Panc1 (cell line): ENCODE measurements at regions not wholly inside any gene's neighbourhood (a gene's known extent, or its start where the extent isn't known, plus 50 kb on each side); places are given as distances from the start of the nearest gene placed in this dataset.

Experiments used
- ATAC-seq: fragments of 200-7000 bp; cut with Tn5 transposase; 2 replicates; pipeline ENCODE4 v1.9.1; 2020; ENCODE audit warnings: mild to moderate bottlenecking, moderate library complexity
- BruUV-seq: library from RNA; stranded (reverse); fragments of 400-500 nt; replicated peaks from 2 replicates; lab custom pipeline; 2021; lab: Mats Ljungman, UMichigan
- CTCF ChIA-PET: fragments of 300-600 bp; sonication (Branson Sonifier 250); formaldehyde crosslinking; loops from one replicate; lab custom pipeline; 2022; ENCODE audit warnings: antibody characterized with exemption; lab: Charles Lee
- POLR2A ChIA-PET: fragments of 300-600 bp; sonication (Branson Sonifier 250); formaldehyde crosslinking; loops from one replicate; lab custom pipeline; 2022; ENCODE audit warnings: antibody characterized with exemption; lab: Charles Lee
- DNase-seq: peaks from one replicate; pipeline ENCODE4 v3.0.0-alpha.2; 2010; ENCODE audit warnings: low read depth, low spot score
- H3K27ac ChIP-seq: 2 replicates; pipeline ENCODE4 v1.5.1; 2011; ENCODE audit warnings: mild to moderate bottlenecking, low read length, inconsistent platforms
- H3K27me3 ChIP-seq: fragments of 200-500 bp; sonication (Bioruptor generic); 2 replicates; pipeline ENCODE4 v1.6.0; 2014; ENCODE audit warnings: low read length, inconsistent platforms; ENCODE audit not compliant: control insufficient read depth, insufficient read depth
- H3K36me3 ChIP-seq: fragments of 200-500 bp; sonication (Bioruptor generic); 2 replicates; pipeline ENCODE4 v1.5.1; 2014; ENCODE audit warnings: inconsistent platforms, mild to moderate bottlenecking, low read length, moderate library complexity; ENCODE audit not compliant: control insufficient read depth, insufficient read depth
- H3K4me1 ChIP-seq: 2 replicates; pipeline ENCODE4 v1.5.1; 2011; ENCODE audit warnings: inconsistent platforms, mild to moderate bottlenecking, low read length, moderate library complexity; ENCODE audit not compliant: control insufficient read depth, insufficient read depth
- H3K4me3 ChIP-seq, 2 experiments: 2 replicates each; pipeline ENCODE4 v1.5.1; 2011 to 2012; ENCODE audit warnings: low read depth in 2 of 2, low read length in 2 of 2, mild to moderate bottlenecking in 2 of 2, inconsistent platforms in 1 of 2, moderate library complexity in 1 of 2
- H3K9me3 ChIP-seq: fragments of 200-500 bp; sonication (Bioruptor generic); 2 replicates; pipeline ENCODE4 v1.5.1; 2014; ENCODE audit warnings: low read depth, mild to moderate bottlenecking, inconsistent platforms, low read length, moderate library complexity; ENCODE audit not compliant: control insufficient read depth, insufficient read depth
- CTCF ChIP-seq: fragments of 450-650 bp; IDR thresholded peaks from 2 replicates; pipeline ENCODE4 v1.5.1; 2017; ENCODE audit warnings: mild to moderate bottlenecking
- POLR2AphosphoS5 ChIP-seq: IDR thresholded peaks from 2 replicates; pipeline ENCODE4 v1.6.1; 2012; ENCODE audit warnings: mild to moderate bottlenecking, low read depth, low read length, moderate library complexity
- SIN3A ChIP-seq: IDR thresholded peaks from 2 replicates; pipeline ENCODE4 v1.6.1; 2012; ENCODE audit warnings: low read depth, mild to moderate bottlenecking, low read length, moderate library complexity, borderline replicate concordance; ENCODE audit not compliant: insufficient read depth
- TCF7L2 ChIP-seq: IDR thresholded peaks from 2 replicates; pipeline ENCODE4 v1.6.1; 2011; ENCODE audit warnings: mild to moderate bottlenecking, low read depth, low read length, inconsistent platforms
- in situ Hi-C: cut with HindIII; loops from 2 replicates; pipeline ENCODE4 v1.10.0; 2016; ENCODE audit warnings: low sequenced_read_pairs, low pct_unique_long_range_greater_than_20kb
- intact Hi-C: fragments of 100-400 bp; cut with micrococcal nuclease; formaldehyde crosslinking; loops from one replicate; pipeline ENCODE4 v1.10.0; 2022; ENCODE audit not compliant: unreplicated experiment
- TF ChIP-seq, protein P1 (sequence below), 2 experiments: IDR thresholded peaks; 2 replicates each; pipeline ENCODE4 v1.6.1; 2011 to 2012; ENCODE audit warnings: low read depth in 2 of 2, control low read depth in 1 of 2, low read length in 1 of 2, mild to moderate bottlenecking in 1 of 2, moderate library complexity in 1 of 2; ENCODE audit not compliant: insufficient read depth in 1 of 2

GRCh38 chr15:97703400-97703799 lies 257.1 kb upstream of the ARRDC4 start:
- no peak for TF ChIP-seq POLR2AphosphoS5
- TF ChIP-seq SIN3A, result no peak
- no peak for TF ChIP-seq TCF7L2
- TF ChIP-seq CTCF, result no peak
- TF ChIP-seq, protein P1, sequence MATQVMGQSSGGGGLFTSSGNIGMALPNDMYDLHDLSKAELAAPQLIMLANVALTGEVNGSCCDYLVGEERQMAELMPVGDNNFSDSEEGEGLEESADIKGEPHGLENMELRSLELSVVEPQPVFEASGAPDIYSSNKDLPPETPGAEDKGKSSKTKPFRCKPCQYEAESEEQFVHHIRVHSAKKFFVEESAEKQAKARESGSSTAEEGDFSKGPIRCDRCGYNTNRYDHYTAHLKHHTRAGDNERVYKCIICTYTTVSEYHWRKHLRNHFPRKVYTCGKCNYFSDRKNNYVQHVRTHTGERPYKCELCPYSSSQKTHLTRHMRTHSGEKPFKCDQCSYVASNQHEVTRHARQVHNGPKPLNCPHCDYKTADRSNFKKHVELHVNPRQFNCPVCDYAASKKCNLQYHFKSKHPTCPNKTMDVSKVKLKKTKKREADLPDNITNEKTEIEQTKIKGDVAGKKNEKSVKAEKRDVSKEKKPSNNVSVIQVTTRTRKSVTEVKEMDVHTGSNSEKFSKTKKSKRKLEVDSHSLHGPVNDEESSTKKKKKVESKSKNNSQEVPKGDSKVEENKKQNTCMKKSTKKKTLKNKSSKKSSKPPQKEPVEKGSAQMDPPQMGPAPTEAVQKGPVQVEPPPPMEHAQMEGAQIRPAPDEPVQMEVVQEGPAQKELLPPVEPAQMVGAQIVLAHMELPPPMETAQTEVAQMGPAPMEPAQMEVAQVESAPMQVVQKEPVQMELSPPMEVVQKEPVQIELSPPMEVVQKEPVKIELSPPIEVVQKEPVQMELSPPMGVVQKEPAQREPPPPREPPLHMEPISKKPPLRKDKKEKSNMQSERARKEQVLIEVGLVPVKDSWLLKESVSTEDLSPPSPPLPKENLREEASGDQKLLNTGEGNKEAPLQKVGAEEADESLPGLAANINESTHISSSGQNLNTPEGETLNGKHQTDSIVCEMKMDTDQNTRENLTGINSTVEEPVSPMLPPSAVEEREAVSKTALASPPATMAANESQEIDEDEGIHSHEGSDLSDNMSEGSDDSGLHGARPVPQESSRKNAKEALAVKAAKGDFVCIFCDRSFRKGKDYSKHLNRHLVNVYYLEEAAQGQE (IDR thresholded peaks at IDR 0.05; ENCODE audit: insufficient read depth in 1 of 2, low read depth in 2 of 2, low read length in 1 of 2), result no peak
- no peaks in the 10 kb centered on the region for H3K27me3 ChIP-seq
- no peaks in the 10 kb centered on the region for H3K4me1 ChIP-seq
- no peak overlapping the region for H3K4me3 ChIP-seq
- BruUV-seq, result no TSS peak
- in situ Hi-C loops, result no loop called here
- no peak overlapping the region for H3K27ac ChIP-seq
- CTCF ChIA-PET, result no interaction called here
- no peaks in the 10 kb centered on the region for H3K9me3 ChIP-seq
- DNase-seq (no peak), ATAC-seq (no peak)
- H3K36me3 ChIP-seq, result no peaks in the 10 kb centered on the region
- POLR2A ChIA-PET, result no interaction called here
- intact Hi-C loops, result no loop called here

DNA sequence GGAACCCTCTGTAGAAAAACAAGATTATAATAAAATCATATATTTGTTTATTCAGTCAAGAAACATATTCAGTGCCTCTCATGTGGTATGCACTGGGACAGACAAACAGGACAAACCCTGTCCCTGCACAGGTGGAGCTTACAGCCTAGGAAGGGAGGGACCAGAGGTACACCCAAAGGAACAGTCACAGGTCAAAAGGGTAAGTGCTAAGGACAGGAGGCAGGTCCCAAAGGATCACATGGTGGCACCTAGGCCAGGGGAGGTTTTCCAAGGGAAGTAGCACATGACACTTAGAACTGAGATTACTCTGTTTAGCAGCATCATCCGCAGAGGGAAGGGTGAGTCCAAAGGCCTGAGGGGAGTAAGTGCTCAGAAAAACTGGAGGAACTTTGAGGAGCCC lies 254.4 kb upstream of the ARRDC4 start:
- BruUV-seq, result no TSS peak
- no peak for DNase-seq
- ChIA-PET CTCF (interaction anchor here (0.9 kb wide), 1 partner anchor 51 kb away, joined by 3 read pairs; no protein-coding TSS in a partner anchor), POLR2A (no interaction called here)
- intact Hi-C loops (no loop called here), in situ Hi-C loops (no loop called here)
- no peaks in the 10 kb centered on the region for H3K27me3 ChIP-seq
- no peaks in the 10 kb centered on the region for H3K4me1 ChIP-seq
- H3K9me3 ChIP-seq, result no peaks in the 10 kb centered on the region
- no peak for ATAC-seq
- TF ChIP-seq, protein P1 (IDR thresholded peaks at IDR 0.05; ENCODE audit: insufficient read depth in 1 of 2, low read depth in 2 of 2, low read length in 1 of 2), result no peak
- no peak for TF ChIP-seq CTCF
- H3K4me3 ChIP-seq, result no peak overlapping the region
- H3K27ac ChIP-seq, result no peak overlapping the region
- no peaks in the 10 kb centered on the region for H3K36me3 ChIP-seq
